NT2/D1 (cell line): ENCODE measurements at regions not wholly inside any gene's neighbourhood (a gene's known extent, or its start where the extent isn't known, plus 50 kb on each side); places are given as distances from the start of the nearest gene placed in this dataset.

Experiments
- DNase-seq: peaks from one replicate; pipeline ENCODE4 v3.0.0-alpha.2; 2011; ENCODE audit warnings: low read depth, low spot score
- H3K27me3 ChIP-seq: 2 replicates; pipeline ENCODE4 v1.6.0; 2011; ENCODE audit warnings: mild to moderate bottlenecking; ENCODE audit not compliant: insufficient read length, insufficient read depth
- H3K36me3 ChIP-seq: 2 replicates; pipeline ENCODE4 v1.6.1; 2011; ENCODE audit warnings: mild to moderate bottlenecking, low read length, mixed read lengths; ENCODE audit not compliant: insufficient read depth, insufficient read length
- H3K4me1 ChIP-seq: 2 replicates; pipeline ENCODE4 v1.5.1; 2011; ENCODE audit not compliant: insufficient read depth, insufficient read length
- H3K4me3 ChIP-seq: 2 replicates; pipeline ENCODE4 v1.5.1; 2011; ENCODE audit warnings: low read depth; ENCODE audit not compliant: insufficient read length
- H3K9ac ChIP-seq: 2 replicates; pipeline ENCODE4 v1.6.0; 2011; ENCODE audit warnings: low read depth; ENCODE audit not compliant: insufficient read length
- H3K9me3 ChIP-seq: 2 replicates; pipeline ENCODE4 v1.5.1; 2011; ENCODE audit warnings: mild to moderate bottlenecking, low read length; ENCODE audit not compliant: insufficient read depth
- SUZ12 ChIP-seq: IDR thresholded peaks from 2 replicates; pipeline ENCODE4 v1.6.1; 2011; ENCODE audit not compliant: insufficient read length, insufficient read depth; ENCODE audit errors: extremely low read depth
- YY1 ChIP-seq: IDR thresholded peaks from 2 replicates; pipeline ENCODE4 v1.6.1; 2011; ENCODE audit not compliant: insufficient read length, insufficient read depth
- ZNF274 ChIP-seq: IDR thresholded peaks from 2 replicates; pipeline ENCODE4 v1.6.1; 2011; ENCODE audit warnings: mild to moderate bottlenecking, low read depth, low read length

GRCh38 chr2:62354771-62355561 lies 151.0 kb downstream of the TMEM17 start:
- H3K27me3 ChIP-seq: no peaks in the 10 kb centered on the region
- DNase-seq: no peak
- no peaks in the 10 kb centered on the region for H3K36me3 ChIP-seq
- H3K9ac ChIP-seq: no peak overlapping the region
- no peak overlapping the region for H3K4me3 ChIP-seq
- no peaks in the 10 kb centered on the region for H3K4me1 ChIP-seq
- H3K9me3 ChIP-seq: peaks cover 16% of the 10 kb centered on the region; the same call in 1 of the 2 replicates
- TF ChIP-seq SUZ12: no peak
- no peak for TF ChIP-seq ZNF274
- TF ChIP-seq YY1: no peak

DNA sequence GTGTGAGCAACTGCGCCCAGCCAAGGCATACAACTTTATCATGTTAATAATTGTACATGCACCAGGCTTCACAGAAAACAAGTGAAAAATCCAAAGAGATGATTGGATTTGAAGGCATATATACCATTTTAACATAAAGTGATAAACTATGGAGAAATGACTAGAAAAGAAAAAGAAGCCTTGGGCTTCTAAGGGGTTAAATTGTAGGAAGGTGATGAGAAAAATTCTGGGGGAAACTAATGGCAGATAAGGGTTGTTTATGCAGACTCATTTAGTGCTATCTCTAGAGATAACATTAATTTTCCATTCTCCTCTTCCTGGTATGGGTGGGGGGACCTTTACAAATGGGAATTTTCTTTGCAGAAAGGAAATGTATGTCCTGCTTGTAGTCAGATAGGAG lies 154.0 kb downstream of the TMEM17 start:
- Histone ChIP-seq H3K36me3 (no peaks in the 10 kb centered on the region), H3K4me3 (no peak overlapping the region), H3K4me1 (no peaks in the 10 kb centered on the region), H3K9me3 (peaks cover 19% of the 10 kb centered on the region; the same call in 1 of the 2 replicates), H3K9ac (no peak overlapping the region), H3K27me3 (no peaks in the 10 kb centered on the region)
- TF ChIP-seq SUZ12 (no peak), YY1 (no peak), ZNF274 (no peak)
- DNase-seq: no peak

- TF ChIP-seq YY1 (no peak), SUZ12 (no peak), ZNF274 (no peak)
- no peak overlapping the region for H3K4me3 ChIP-seq
- no peaks in the 10 kb centered on the region for H3K4me1 ChIP-seq
- H3K9ac ChIP-seq: no peak overlapping the region
- H3K9me3 ChIP-seq: peaks cover 15% of the 10 kb centered on the region; the same call in 1 of the 2 replicates
- H3K36me3 ChIP-seq: no peaks in the 10 kb centered on the region
- H3K27me3 ChIP-seq: no peaks in the 10 kb centered on the region
- DNase-seq: no peak
These were observed 153.9 kb downstream of the B3GNT2 start for GRCh38 chr2:62349788-62350187.

GRCh38 chr2:62348700-62349099 lies 152.8 kb downstream of the B3GNT2 start:
- H3K4me3 ChIP-seq: no peak overlapping the region
- H3K9ac ChIP-seq: no peak overlapping the region
- peaks cover 13% of the 10 kb centered on the region; the same call in 1 of the 2 replicates for H3K9me3 ChIP-seq
- no peaks in the 10 kb centered on the region for H3K36me3 ChIP-seq
- no peaks in the 10 kb centered on the region for H3K27me3 ChIP-seq
- TF ChIP-seq YY1 (no peak), SUZ12 (no peak)
- no peak for DNase-seq
- no peaks in the 10 kb centered on the region for H3K4me1 ChIP-seq

- Histone ChIP-seq H3K9me3 (peaks cover 13% of the 10 kb centered on the region; the same call in 1 of the 2 replicates), H3K27me3 (no peaks in the 10 kb centered on the region)
- no peak for TF ChIP-seq SUZ12
- no peak for TF ChIP-seq YY1
- no peak for TF ChIP-seq ZNF274
These were observed 151.8 kb downstream of the B3GNT2 start for GRCh38 chr2:62347563-62348270.

DNA sequence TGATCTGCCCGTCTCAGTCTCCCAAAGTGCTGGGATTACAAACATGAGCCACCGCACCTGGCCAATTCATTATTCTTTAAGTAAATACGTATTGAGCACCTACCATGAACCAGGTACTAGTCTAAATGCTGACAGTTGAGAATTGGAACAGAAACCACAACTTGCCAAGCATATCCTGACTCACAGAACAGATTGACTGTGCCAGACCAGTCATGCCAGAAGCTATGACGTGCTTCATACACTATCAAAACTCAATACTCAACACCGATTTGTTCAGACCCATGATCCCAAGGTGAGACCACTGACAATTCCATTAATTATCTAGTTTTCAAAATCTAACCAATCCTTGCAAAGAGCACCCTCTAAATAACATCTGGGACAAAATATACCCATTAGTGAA lies 148.6 kb downstream of the B3GNT2 start:
- Histone ChIP-seq H3K4me3 (no peak overlapping the region), H3K9ac (no peak overlapping the region), H3K4me1 (no peaks in the 10 kb centered on the region), H3K9me3 (no peaks in the 10 kb centered on the region), H3K27me3 (no peaks in the 10 kb centered on the region), H3K36me3 (no peaks in the 10 kb centered on the region)
- TF ChIP-seq ZNF274 (no peak), SUZ12 (no peak), YY1 (no peak)
- no peak for DNase-seq

More at GRCh38 chr2:62347563-62348270, 151.8 kb downstream of the B3GNT2 start:
- no peak for DNase-seq
- Histone ChIP-seq H3K9ac (no peak overlapping the region), H3K4me1 (no peaks in the 10 kb centered on the region), H3K4me3 (no peak overlapping the region), H3K36me3 (no peaks in the 10 kb centered on the region)

DNA sequence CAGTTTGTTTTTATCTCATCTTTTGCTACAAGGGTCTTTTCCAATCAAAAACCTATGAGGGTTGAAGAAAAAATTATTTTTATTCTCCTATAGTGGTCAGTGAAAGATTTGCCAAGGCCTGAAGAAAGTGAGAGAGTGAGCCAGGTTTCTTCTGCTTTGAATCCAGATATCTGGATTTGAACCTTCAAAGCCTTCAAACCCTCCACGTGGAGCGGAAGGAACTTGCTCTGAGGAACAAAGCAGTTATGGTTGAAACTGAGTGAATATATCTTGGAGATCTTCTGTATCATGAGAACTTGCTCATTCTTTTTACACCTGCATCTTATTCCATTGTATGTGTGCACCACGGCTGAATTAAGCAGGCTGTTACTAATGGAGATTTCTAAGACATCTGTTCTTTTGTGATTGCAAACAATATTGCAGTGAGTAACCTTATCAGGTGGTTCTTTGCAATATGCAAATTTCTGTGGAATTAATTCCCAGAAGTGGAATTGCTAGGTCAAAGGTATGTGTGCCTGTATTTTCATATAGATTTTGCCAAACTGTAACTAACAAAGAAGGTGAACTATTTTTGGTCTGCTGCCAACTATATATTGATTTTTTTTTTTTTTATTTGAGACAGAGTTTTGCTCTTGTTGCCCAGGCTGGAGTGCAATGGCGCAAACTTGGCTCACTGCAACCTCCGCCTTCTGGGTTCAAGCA lies 147.9 kb downstream of the B3GNT2 start:
- H3K9me3 ChIP-seq: no peaks in the 10 kb centered on the region
- DNase-seq: no peak
- H3K27me3 ChIP-seq: no peaks in the 10 kb centered on the region
- no peaks in the 10 kb centered on the region for H3K4me1 ChIP-seq
- H3K4me3 ChIP-seq: no peak overlapping the region
- H3K9ac ChIP-seq: no peak overlapping the region
- no peaks in the 10 kb centered on the region for H3K36me3 ChIP-seq
- TF ChIP-seq ZNF274 (no peak), YY1 (no peak), SUZ12 (no peak)
